Right atrium auricular region (tissue), 2 donors: ENCODE measurements at regions not wholly inside any gene's neighbourhood (a gene's known extent, or its start where the extent isn't known, plus 50 kb on each side); places are given as distances from the start of the nearest gene placed in this dataset.

Experiments used
- DNase-seq: peaks from one replicate; pipeline ENCODE4 v3.0.0-alpha.2; 2019; ENCODE audit warnings: low spot score
- H3K27ac ChIP-seq, 2 donors: fragments of 200-600 bp; sonication (generic); 1 replicate in 1 of 2; 2 replicates in 1 of 2; pipeline ENCODE4 v1.5.1; 2016 to 2019
- H3K27me3 ChIP-seq, 2 donors: fragments of 200-600 bp; sonication (generic); one replicate each; pipeline versions ENCODE4 v1.5.1 to v1.6.0; 2017 to 2019
- H3K36me3 ChIP-seq: fragments of 200-600 bp; sonication (generic); one replicate; pipeline ENCODE4 v1.5.1; 2016
- H3K4me1 ChIP-seq, 2 donors: fragments of 200-600 bp; sonication (generic); one replicate each; pipeline versions ENCODE4 v1.5.1 to v1.6.0; 2017 to 2019
- H3K4me3 ChIP-seq, 2 donors: fragments of 200-600 bp; sonication (generic); 1 replicate in 1 of 2; 2 replicates in 1 of 2; pipeline ENCODE4 v1.5.1; 2017 to 2019; ENCODE audit warnings: mild to moderate bottlenecking in 1 of 2, moderate library complexity in 1 of 2
- H3K9me3 ChIP-seq, 2 donors: fragments of 200-600 bp; sonication (generic); one replicate each; pipeline ENCODE4 v1.5.1; 2019
- TF ChIP-seq, protein P1 (sequence below), 2 donors: fragments of 200-600 bp; sonication (generic); IDR thresholded peaks; one replicate each; pipeline ENCODE4 v1.5.1; 2019; ENCODE audit warnings: antibody characterized with exemption in 2 of 2

DNA sequence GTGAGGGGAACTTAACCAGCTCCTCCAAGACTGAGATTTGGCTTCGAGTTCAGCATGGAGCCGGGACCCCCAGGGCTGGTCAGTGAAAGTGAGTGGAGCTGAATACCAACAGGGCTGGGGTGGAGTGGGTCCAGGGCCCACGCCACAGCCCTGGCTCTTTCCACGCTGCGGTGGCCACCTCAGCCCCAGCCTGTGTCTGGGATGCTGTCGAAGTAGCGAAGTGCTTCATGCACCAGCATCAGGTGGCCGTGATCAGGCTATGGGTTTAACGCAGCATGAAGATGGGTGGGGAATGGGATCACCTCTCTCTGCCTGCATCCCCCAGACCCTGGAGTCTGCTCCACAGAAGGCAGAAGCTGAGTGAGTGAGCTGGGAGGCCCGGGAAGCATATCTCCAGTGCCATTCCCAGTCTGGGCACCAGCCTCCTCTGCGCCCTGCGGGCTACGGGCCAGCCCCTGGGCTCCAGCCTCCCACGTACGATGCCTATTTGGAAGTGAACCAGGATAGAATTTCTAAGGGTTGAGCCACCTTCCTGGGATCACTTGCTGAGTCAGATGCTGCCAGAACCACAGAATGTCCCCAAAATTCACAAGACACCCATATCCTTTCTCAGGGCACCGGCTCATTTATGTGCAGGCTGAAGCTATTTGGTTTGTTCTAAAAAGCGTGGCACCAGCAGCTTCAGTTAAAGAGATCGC lies 131.1 kb upstream of the CHST15 start:
- Histone ChIP-seq H3K36me3 (no peaks in the 10 kb centered on the region), H3K27me3 (no peaks in the 10 kb centered on the region), H3K27ac (no peak overlapping the region), H3K4me1 (peaks cover 0 to 20% of the 10 kb centered on the region in 2 donors), H3K9me3 (no peaks in the 10 kb centered on the region), H3K4me3 (no peak overlapping the region)
- DNase-seq, result no peak
- TF ChIP-seq, protein P1, sequence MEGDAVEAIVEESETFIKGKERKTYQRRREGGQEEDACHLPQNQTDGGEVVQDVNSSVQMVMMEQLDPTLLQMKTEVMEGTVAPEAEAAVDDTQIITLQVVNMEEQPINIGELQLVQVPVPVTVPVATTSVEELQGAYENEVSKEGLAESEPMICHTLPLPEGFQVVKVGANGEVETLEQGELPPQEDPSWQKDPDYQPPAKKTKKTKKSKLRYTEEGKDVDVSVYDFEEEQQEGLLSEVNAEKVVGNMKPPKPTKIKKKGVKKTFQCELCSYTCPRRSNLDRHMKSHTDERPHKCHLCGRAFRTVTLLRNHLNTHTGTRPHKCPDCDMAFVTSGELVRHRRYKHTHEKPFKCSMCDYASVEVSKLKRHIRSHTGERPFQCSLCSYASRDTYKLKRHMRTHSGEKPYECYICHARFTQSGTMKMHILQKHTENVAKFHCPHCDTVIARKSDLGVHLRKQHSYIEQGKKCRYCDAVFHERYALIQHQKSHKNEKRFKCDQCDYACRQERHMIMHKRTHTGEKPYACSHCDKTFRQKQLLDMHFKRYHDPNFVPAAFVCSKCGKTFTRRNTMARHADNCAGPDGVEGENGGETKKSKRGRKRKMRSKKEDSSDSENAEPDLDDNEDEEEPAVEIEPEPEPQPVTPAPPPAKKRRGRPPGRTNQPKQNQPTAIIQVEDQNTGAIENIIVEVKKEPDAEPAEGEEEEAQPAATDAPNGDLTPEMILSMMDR (IDR thresholded peaks at IDR 0.05), result no peak

DNA sequence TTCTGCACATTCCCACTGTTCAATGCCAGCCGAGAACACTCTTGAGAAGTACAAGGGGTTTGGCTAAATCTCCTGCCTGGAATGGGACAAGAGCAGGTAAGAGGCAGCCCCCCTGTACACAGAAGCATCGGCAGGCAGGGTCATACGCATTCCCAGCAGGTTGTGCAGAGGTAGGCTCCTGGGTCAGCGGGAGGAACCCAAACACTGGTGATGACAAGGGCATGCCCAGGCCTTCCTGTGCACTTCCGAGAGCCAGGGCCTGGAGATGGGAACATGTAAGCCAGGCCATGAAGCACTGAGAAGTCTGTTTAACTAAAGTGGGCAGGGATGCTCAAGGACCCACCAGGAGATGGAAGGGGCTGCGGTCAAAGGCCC lies 130.3 kb upstream of the CHST15 start:
- Histone ChIP-seq H3K27ac (no peak overlapping the region), H3K36me3 (no peaks in the 10 kb centered on the region), H3K27me3 (no peaks in the 10 kb centered on the region), H3K4me1 (peaks cover 0 to 20% of the 10 kb centered on the region in 2 donors), H3K9me3 (no peaks in the 10 kb centered on the region), H3K4me3 (no peak overlapping the region)
- TF ChIP-seq, protein P1 (IDR thresholded peaks at IDR 0.05), result no peak
- no peak for DNase-seq

DNA sequence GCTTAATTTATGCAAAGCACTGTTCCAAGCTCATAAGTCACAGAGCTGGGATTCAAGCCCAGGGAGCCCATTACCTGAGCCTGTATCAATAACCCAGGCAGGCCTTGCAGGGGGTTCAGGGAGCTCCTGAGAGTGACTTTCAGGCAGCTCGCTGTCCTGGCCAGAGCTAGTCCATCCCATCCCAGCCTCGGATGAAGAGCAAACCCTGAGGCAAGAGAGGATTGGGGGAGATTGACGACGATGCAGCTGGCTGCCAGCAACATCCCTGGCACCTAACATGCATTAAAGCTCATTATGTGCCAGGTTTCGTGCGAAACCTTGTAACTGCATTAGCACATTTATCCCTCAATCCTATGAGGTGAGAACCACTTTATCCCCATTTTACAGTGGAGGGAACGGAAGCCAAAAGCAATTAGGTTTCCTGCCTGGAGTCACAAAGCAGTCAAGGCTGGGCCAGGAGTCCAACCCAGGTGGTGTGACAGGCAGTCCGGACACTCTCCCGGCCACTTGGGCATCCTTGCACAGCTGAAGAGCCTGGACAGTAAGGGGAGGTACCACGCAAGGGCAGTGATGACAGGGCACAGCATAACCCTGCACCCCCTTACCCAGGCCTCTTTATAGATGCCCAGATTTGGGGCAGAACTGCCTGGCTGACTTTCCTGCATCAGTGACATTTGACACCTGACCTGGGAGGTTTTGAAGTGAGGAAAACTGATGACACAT lies 129.8 kb upstream of the CHST15 start:
- no peak overlapping the region for H3K4me3 ChIP-seq
- no peak for DNase-seq
- no peaks in the 10 kb centered on the region for H3K27me3 ChIP-seq
- H3K9me3 ChIP-seq, result no peaks in the 10 kb centered on the region
- no peak overlapping the region for H3K27ac ChIP-seq
- TF ChIP-seq, protein P1 (IDR thresholded peaks at IDR 0.05), result no peak
- H3K4me1 ChIP-seq, result peaks cover 0 to 20% of the 10 kb centered on the region in 2 donors
- H3K36me3 ChIP-seq, result no peaks in the 10 kb centered on the region

DNA sequence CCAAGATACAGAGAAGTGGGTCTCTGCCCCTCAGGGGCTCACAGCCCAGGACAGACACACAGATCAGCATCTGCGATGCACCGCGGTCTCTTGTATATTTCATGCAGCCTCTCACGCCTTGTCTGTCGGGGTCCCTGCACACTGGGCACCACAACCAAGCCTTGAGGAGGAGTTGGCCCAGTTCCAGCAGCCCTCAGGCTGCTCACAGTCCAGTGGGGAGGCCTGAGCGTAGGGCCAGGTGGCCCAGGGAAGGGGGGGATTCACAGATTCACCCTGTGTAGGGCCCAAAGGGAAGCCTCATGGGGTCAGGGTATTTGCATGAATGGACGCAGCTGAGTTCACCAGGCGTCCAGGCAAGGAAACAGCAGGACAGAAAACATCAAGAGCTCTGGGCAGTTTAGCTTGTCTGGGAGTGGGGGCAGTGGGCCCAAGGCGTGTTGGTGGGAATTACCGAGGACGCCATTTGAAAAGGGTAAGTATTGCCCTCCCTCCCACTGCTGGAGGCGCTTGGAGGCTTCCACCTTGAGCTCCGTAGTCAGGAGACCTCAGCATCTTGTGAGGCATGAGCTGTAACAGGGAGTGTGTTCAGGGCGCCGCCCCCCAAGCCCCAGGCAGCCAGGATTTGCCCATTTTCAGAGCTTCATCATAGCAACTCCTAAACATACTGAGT lies 129.1 kb upstream of the CHST15 start:
- Histone ChIP-seq H3K4me1 (peaks cover 0 to 20% of the 10 kb centered on the region in 2 donors), H3K27me3 (no peaks in the 10 kb centered on the region), H3K9me3 (no peaks in the 10 kb centered on the region), H3K27ac (no peak overlapping the region), H3K36me3 (no peaks in the 10 kb centered on the region), H3K4me3 (no peak overlapping the region)
- TF ChIP-seq, protein P1 (IDR thresholded peaks at IDR 0.05), result no peak
- no peak for DNase-seq

DNA sequence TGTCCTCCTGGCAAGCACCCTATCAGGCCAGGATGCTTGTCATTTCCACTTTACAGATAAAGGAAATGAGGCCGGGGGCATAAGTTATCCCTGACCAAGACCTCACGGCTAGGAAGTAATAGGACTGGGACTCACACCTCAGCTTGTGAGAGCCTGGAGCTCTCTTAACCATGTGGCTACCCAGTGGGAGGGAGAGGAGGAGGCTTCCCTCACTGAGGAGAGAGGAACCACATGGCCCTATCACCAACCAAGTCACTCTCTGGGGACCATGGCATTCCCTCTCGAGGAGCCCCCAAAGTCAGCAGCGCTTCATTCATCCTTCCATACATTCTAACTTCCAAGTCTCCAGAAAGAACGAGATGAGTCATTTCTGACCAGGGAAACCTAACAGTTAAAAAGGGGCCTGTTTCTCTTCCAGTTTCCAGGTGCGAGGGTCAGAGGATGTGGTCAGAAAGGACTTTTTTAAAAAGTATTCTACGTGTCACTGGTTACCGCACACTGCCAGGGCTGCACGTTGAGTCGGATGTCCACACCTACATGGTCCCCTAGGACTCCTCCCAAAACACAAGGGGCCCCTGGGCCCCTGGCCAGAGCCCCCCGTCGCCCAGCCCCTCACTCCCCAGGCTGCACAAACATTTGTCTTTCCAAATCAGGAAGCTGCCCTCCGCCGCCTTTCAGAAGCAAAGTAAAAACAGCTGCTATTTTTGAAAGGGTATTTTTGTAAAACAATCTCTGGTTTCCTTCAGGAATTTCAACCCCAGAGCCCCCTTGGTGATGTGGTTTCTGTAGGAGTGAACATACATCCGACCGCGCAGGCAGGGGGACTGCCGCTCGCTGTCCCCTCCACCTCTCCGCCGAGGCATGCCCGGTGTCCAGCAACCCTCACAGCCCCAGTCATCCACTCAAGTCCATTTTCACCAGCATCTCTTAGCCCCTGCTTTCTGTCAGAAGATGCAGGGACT lies 128.2 kb upstream of the CHST15 start:
- Histone ChIP-seq H3K27me3 (no peaks in the 10 kb centered on the region), H3K4me1 (peaks cover 0 to 20% of the 10 kb centered on the region in 2 donors), H3K27ac (no peak overlapping the region), H3K36me3 (no peaks in the 10 kb centered on the region), H3K9me3 (no peaks in the 10 kb centered on the region), H3K4me3 (no peak overlapping the region)
- TF ChIP-seq, protein P1 (IDR thresholded peaks at IDR 0.05), result no peak
- DNase-seq, result no peak
